Body of pancreas (tissue), 4 donors: ENCODE measurements at regions not wholly inside any gene's neighbourhood (a gene's known extent, or its start where the extent isn't known, plus 50 kb on each side); places are given as distances from the start of the nearest gene placed in this dataset.

Source experiments
- ATAC-seq: fragments of 150-250 bp; one replicate; pipeline ENCODE4 v1.9.1; 2016
- DNase-seq, 4 donors: peaks; one replicate each; pipeline ENCODE4 v3.0.0-alpha.2; 2019
- H3K27ac ChIP-seq, 4 donors: fragments of 200-600 bp; sonication (generic); 1 replicate in 3 of 4; 2 replicates in 1 of 4; pipeline versions ENCODE4 v1.5.1 to v1.6.1; 2016 to 2019; ENCODE audit warnings: mild to moderate bottlenecking in 1 of 4, mixed read lengths in 1 of 4, moderate library complexity in 1 of 4
- H3K27me3 ChIP-seq, 2 donors: fragments of 200-600 bp; sonication (generic); one replicate each; pipeline ENCODE4 v1.6.0; 2016; ENCODE audit warnings: mild to moderate bottlenecking in 1 of 2
- H3K36me3 ChIP-seq, 2 donors: fragments of 200-600 bp; sonication (generic); replicated peaks in 1 of 2; 2 replicates each; pipeline ENCODE4 v1.5.1; 2016; ENCODE audit warnings: low read depth in 2 of 2; ENCODE audit not compliant: insufficient read depth in 1 of 2
- H3K4me1 ChIP-seq: fragments of 200-600 bp; sonication (generic); one replicate; pipeline ENCODE4 v1.6.0; 2016
- H3K4me3 ChIP-seq, 2 donors: fragments of 200-600 bp; sonication (generic); 1 replicate in 1 of 2; 2 replicates in 1 of 2; pipeline ENCODE4 v1.5.1; 2016 to 2019
- H3K9me3 ChIP-seq, 3 donors: fragments of 200-600 bp; sonication (generic); 1 replicate in 2 of 3; 2 replicates in 1 of 3; pipeline ENCODE4 v1.5.1; 2016
- POLR2A ChIP-seq, 3 donors: fragments of 450-650 bp; IDR thresholded peaks; one replicate each; pipeline ENCODE4 v1.6.1; 2016; ENCODE audit warnings: antibody characterized with exemption in 3 of 3, mild to moderate bottlenecking in 2 of 3
- WGBS, 2 donors: methylation state at CpG; one replicate each; pipeline ENCODE4 v1.1.5; 2017; 5-methylcytosine and 5-hydroxymethylcytosine counted together
- intact Hi-C: fragments of 100-400 bp; cut with DNase I; formaldehyde crosslinking; loops from one replicate; pipeline ENCODE4 v1.15.1; 2023
- TF ChIP-seq, protein P1 (sequence below), 7 experiments: fragments of 450-650 bp in 4 of 7; fragments of 200-600 bp in 3 of 7; sonication (generic) in 3 of 7; IDR thresholded peaks; one replicate each; pipeline ENCODE4 v1.5.1; 2016 to 2019; ENCODE audit warnings: antibody characterized with exemption in 7 of 7

DNA sequence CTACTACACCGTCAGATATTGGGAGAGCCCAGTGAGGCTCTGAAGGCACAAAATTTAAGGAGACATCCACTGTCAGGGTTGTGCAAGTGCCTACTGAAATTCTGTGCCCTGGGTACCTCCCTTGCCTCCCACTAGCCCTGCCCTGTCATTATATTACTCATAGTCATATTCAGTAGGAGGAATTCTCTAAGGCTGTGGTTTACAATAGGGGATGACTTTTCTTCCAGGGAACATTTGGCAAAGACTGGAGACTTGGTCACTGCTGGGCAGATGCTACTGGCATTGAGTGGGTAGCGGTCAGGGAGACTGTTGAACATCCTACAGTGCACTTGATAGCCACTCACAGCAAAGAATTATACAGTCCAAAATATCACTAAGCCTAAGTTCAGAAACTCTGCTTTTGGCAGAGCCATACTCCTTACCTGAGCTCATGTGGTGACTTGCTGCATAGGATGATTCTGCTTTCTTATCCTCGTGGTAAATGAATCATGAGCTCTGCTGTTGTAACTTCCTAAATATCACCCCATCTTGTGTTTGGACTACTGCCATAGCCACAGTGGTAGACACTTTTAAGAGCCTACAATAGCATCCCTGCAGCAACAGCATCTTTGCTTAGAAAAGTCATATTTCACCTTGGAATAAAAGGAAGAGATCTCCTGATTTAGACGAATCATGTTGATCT, 563.4 kb upstream of the PLXNA2 start:
- TF ChIP-seq POLR2A (IDR thresholded peaks at IDR 0.05), result no peak
- TF ChIP-seq, protein P1, sequence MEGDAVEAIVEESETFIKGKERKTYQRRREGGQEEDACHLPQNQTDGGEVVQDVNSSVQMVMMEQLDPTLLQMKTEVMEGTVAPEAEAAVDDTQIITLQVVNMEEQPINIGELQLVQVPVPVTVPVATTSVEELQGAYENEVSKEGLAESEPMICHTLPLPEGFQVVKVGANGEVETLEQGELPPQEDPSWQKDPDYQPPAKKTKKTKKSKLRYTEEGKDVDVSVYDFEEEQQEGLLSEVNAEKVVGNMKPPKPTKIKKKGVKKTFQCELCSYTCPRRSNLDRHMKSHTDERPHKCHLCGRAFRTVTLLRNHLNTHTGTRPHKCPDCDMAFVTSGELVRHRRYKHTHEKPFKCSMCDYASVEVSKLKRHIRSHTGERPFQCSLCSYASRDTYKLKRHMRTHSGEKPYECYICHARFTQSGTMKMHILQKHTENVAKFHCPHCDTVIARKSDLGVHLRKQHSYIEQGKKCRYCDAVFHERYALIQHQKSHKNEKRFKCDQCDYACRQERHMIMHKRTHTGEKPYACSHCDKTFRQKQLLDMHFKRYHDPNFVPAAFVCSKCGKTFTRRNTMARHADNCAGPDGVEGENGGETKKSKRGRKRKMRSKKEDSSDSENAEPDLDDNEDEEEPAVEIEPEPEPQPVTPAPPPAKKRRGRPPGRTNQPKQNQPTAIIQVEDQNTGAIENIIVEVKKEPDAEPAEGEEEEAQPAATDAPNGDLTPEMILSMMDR (IDR thresholded peaks at IDR 0.05), result no peak
- ATAC-seq, result no peak
- 51 to 63% methylated on average over 4 of the region's 4 CpGs for WGBS, 2 donors

DNA sequence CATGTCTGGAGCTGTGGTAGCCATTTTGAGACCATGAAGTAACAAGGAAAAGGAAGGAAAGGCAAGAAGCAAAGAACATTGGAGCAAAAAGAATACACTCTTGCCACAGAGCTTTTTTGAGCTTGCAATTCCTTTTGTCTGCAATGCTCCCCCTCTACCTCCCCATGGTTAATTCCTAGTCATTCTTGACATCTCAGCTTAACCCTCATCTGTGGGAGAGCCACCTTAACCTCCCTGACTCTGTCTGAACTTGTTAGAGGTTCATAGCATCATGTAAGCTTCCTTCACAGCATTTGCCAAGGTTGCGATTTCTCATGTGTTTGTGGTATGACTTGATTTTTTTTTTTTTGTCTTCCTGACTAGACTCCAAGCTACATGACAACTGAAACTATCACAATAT, 564.1 kb upstream of the PLXNA2 start:
- intact Hi-C loops, result no loop called here
- no peaks in the 10 kb centered on the region for H3K9me3 ChIP-seq
- H3K4me1 ChIP-seq, result no peaks in the 10 kb centered on the region
- ATAC-seq (no peak), DNase-seq (no peak)
- WGBS, 2 donors, result 88 to 95% methylated on average over 1 of the region's 1 CpG
- no peak overlapping the region for H3K4me3 ChIP-seq
- no peaks in the 10 kb centered on the region for H3K27me3 ChIP-seq
- no peaks in the 10 kb centered on the region for H3K36me3 ChIP-seq
- H3K27ac ChIP-seq, result no peak overlapping the region
- no peak for TF ChIP-seq POLR2A (IDR thresholded peaks at IDR 0.05)
- TF ChIP-seq, protein P1 (IDR thresholded peaks at IDR 0.05), result no peak

More for the DNA sequence above, 563.4 kb upstream of the PLXNA2 start:
- DNase-seq, result no peak
- no peaks in the 10 kb centered on the region for H3K9me3 ChIP-seq
- H3K4me1 ChIP-seq, result no peaks in the 10 kb centered on the region
- H3K27ac ChIP-seq, result no peak overlapping the region
- no peaks in the 10 kb centered on the region for H3K36me3 ChIP-seq
- no peaks in the 10 kb centered on the region for H3K27me3 ChIP-seq
- intact Hi-C loops, result no loop called here
- H3K4me3 ChIP-seq, result no peak overlapping the region

DNA sequence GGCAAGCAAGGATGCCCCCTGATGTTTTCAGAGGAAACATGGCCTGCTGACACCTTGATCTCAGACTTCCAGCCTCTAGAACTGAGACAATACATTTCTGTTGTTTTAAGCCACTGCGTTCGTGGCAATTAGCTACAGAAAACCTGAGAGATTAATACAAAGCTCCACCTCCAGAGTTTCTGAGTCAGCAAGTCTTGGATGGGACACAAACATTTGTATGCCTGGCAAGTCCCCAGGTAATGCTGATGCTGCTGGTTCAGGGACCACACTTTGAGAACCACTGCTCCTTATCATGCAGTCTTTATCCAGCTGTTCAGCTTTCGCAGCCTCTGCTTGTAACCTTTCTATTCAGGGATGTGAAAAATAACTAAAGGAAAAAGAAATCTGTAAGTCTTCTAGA, 565.7 kb upstream of the PLXNA2 start:
- 32 to 36% methylated on average over 2 to 3 of the region's 3 CpGs for WGBS, 2 donors
- Histone ChIP-seq H3K27ac (no peak overlapping the region), H3K9me3 (no peaks in the 10 kb centered on the region), H3K36me3 (no peaks in the 10 kb centered on the region), H3K27me3 (no peaks in the 10 kb centered on the region), H3K4me1 (no peaks in the 10 kb centered on the region), H3K4me3 (no peak overlapping the region)
- DNase-seq (no peak), ATAC-seq (no peak)
- no peak for TF ChIP-seq POLR2A (IDR thresholded peaks at IDR 0.05)
- TF ChIP-seq, protein P1 (IDR thresholded peaks at IDR 0.05), result no peak
- intact Hi-C loops, result no loop called here

DNA sequence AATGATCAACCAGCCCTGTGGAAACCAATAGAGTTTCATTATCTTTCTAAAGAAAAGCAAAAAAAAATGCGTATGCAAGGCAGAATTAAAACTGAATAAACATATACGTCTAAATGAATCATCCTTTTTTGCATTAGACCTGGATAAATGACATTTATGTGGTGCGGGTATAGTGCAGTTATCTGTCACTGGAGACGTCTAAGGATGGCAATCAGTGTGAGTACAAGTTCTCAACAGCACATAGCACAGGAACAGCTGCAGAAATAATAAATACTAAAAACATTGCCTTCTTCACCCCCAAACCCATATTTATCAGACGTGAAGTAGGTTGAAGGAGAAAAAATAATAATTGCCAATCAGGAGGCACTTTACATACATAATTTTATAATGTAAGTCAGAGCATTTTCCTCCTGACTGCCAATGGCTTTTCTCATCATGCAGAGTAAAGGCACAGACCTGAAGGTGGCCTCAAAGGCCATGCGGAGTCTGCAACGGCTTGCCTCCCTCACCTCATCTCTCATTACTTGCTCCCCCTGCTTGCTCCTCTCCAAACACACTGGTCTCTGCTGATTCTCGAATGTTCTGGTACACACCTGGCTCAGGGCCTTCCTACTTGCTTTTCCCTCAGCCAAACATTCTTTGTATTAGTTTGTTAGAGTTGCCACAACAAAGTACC, 574.7 kb upstream of the PLXNA2 start:
- intact Hi-C loops, result no loop called here
- Histone ChIP-seq H3K9me3 (no peaks in the 10 kb centered on the region), H3K4me1 (no peaks in the 10 kb centered on the region), H3K4me3 (no peak overlapping the region), H3K27me3 (no peaks in the 10 kb centered on the region), H3K27ac (no peak overlapping the region), H3K36me3 (no peaks in the 10 kb centered on the region)
- ATAC-seq (no peak), DNase-seq (no peak)
- WGBS, 2 donors, result 70 to 73% methylated on average over 8 of the region's 8 CpGs
- TF ChIP-seq, protein P1 (IDR thresholded peaks at IDR 0.05), result no peak
- no peak for TF ChIP-seq POLR2A (IDR thresholded peaks at IDR 0.05)
